Posterior vena cava (tissue), 2 donors: ENCODE measurements at regions not wholly inside any gene's neighbourhood (a gene's known extent, or its start where the extent isn't known, plus 50 kb on each side); places are given as distances from the start of the nearest gene placed in this dataset.
A peak's percentile ranks its signal among the peaks of the same experiment; 100 is the strongest.
"Not testable (repeated sequence)": the region's sequence is repeated elsewhere in the genome, so short reads cannot be mapped to it uniquely, and the experiment has no call there.

Source experiments
- DNase-seq: peaks from one replicate; pipeline ENCODE4 v3.0.0-alpha.2; 2020; ENCODE audit warnings: low spot score
- intact Hi-C, 2 donors: fragments of 100-400 bp; cut with DNase I; formaldehyde crosslinking; loops; one replicate each; pipeline versions ENCODE4 v1.14.1 to v1.14.2; 2022 to 2023
- donor health status: DM: yes; HTN: yes; CAD: no.
- donor health status: DM: yes; HTN: yes; CAD: no.

GRCh38 chr6:12530345-12530744, 186.2 kb upstream of the PHACTR1 start:
- intact Hi-C loops = no loop called here
- no peak for DNase-seq

GRCh38 chr6:12533586-12533985, 183.0 kb upstream of the PHACTR1 start:
- DNase-seq = no peak
- intact Hi-C loops = no loop called here

- DNase-seq = no peak
- intact Hi-C loops = no loop called here
Measured at GRCh38 chr6:12534069-12534853, 182.3 kb upstream of the PHACTR1 start.

- intact Hi-C loops = no loop called here
- DNase-seq = no peak
Measured at GRCh38 chr6:12535586-12536314, 180.8 kb upstream of the PHACTR1 start.

- DNase-seq = no peak
- intact Hi-C loops = no loop called here
Measured at GRCh38 chr6:12536416-12536815, 180.2 kb upstream of the PHACTR1 start.

DNA sequence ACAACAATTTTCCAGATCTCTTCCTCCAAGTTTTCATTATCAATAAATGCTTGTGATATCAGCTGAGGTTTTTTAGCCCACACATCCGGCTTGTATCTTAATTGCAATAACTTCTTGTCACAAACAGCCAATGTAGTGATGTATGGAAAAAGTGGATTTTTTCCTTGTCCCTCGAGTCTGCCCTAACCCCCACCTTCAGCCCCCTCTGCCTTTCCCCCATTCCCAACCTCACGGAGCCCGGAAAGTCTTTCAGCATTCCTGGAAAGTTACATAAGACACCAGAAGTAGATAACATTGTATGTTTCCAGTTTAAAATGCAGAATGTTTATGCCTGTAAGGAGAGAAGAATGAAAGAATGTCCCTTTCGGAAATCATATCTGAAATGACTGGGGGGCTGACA, 179.2 kb upstream of the PHACTR1 start:
- intact Hi-C loops = no loop called here
- no peak for DNase-seq

DNA sequence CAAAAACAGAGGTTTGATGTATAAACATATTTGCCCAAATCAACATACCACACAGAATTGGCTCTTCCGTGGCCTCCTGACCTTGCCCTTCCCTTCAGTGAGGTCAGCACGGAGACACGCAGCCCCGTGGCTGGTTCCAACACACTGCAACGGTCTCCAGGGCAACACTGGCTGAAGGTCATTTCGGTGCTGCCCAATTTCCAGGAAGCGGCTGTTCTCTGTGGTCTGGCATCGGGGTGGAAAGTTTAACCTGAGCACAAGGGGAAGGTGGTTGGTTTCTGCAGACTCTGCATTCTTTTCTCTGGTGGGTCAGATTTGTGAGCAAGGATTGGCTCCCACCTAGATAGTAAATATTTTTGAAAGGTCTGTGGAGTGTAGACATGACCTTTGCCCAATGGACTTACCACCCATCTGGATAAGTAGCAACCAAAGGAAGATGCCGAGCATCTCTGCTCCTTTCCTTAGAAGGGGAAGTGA, 177.6 kb upstream of the PHACTR1 start:
- peak; percentile 87 for DNase-seq

GRCh38 chr6:12542319-12543115, 174.1 kb upstream of the PHACTR1 start:
- DNase-seq, intact Hi-C loops: not testable (repeated sequence)

More for the DNA sequence above, 177.6 kb upstream of the PHACTR1 start:
- intact Hi-C loops = no loop called here

GRCh38 chr6:12543953-12544352, 172.6 kb upstream of the PHACTR1 start:
- intact Hi-C loops = no loop called here
- no peak for DNase-seq

DNA sequence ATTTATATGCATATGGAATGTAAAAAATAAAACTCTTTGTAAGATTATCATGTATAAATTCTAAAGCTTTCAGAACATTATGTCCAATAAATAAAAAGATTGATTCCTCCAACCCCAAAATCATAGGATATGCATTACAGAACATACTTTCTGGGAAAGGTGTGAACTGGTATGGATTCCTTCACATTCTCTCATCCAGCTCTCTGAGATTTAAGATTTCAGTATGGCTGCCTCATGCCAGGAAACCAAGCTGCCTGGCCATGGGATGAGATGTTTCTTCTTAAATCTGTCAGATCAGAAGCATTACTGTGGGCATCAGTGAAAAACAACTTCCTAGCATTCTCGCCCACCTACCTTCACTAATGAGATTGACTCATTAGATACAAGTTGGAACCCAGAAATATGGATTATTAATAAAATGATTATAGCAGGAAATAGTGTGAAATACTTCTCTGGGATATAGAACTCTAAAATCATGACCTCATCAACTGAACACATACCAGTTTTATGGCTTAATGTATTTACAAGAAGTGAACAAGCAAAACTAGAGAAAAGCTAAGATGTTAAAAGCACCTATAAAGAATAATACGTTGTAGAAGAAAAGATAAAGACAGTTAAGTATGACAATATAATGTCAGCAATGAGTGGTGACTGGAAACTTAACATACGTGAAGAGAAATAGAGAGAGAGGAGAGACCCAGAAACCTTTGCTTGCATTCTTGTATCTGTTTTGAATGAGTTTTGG, 171.6 kb upstream of the PHACTR1 start:
- intact Hi-C loops = no loop called here
- DNase-seq = no peak

DNA sequence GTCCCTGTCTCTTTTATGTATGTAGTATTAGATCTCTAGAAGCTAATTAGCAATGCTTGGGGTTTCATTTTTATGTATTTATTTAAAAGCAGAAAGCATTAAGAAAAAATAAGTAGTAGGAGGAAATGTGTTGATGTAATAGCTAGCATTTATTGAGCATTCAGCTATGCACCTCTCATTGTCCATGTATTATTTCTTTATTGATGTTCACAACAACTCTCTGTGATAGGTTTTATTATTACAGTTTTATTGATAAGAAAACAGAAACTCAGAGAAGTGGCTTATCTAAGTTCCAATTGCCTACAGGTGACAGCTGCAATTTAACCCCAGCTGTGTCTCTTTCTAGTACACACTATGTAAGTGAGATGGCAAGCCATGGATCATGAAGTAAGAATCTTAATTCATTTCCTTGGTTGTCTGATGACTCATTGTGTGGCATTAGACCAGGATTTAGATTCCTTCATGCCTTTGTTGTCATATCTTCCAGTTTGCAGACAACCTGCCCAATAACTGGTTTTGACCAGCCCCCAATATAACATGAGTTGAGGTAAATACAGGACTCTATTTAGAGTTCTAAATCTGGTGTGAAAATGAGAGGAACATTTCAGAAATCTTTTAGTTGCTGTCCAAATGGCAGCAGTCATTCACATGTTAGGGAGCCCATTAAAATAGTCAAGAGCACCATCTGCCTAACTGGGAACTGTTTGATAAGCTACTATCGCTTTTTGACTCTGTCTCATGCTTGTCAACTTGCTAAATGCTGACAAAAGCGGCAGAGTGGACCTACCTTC, 170.8 kb upstream of the PHACTR1 start:
- intact Hi-C loops = no loop called here
- DNase-seq = no peak

- DNase-seq = no peak
- intact Hi-C loops = no loop called here
Measured at GRCh38 chr6:12546410-12547002, 170.1 kb upstream of the PHACTR1 start.

DNA sequence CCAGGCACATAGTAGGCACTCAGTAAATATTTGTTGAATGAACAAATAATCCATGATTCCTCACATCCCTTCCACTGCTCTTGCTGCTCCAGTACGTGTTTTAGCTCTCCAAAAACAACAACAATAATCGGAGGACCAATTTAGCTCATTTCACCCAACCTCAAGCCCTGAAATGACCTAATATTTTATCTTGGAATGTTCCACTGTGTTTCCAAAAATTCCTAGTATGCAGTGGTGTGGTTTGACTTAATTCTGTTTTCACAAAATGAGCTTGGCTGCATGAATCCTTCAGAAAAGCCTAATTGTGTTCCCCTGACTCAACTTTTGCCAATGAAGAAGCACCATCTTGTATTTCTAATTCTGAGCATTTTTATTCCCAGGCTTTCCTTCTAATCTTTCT, 168.0 kb upstream of the PHACTR1 start:
- intact Hi-C loops = no loop called here
- DNase-seq = no peak

DNA sequence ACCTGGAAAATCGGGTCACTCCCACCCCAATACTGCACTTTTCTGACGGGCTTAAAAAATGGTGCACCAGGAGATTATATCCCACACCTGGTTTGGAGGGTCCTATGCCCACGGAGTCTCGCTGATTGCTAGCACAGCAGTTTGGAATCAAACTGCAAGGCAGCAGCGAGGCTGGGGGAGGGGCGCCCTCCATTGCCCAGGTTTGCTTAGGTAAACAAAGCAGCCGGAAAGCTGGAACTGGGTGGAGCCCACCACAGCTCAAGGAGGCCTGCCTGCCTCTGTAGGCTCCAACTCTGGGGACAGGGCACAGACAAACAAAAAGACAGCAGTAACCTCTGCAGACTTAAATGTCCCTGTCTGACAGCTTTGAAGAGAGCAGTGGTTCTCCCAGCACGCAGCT, 167.1 kb upstream of the PHACTR1 start:
- DNase-seq, intact Hi-C loops: not testable (repeated sequence)

DNA sequence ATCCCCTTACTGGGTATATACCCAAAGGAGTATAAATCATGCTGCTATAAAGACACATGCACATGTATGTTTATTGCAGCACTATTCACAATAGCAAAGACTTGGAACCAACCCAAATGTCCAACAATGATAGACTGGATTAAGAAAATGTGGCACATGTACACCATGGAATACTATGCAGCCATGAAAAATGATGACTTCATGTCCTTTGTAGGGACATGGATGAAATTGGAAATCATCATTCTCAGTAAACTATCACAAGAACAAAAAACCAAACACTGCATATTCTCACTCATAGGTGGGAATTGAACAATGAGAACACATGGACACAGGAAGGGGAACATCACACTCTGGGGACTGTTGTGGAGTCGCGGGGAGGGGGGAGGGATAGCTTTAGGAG, 161.7 kb upstream of the PHACTR1 start:
- intact Hi-C loops, DNase-seq: not testable (repeated sequence)

GRCh38 chr6:12555267-12555666, 161.3 kb upstream of the PHACTR1 start:
- intact Hi-C loops = no loop called here
- DNase-seq = no peak

GRCh38 chr6:12555781-12556180, 160.8 kb upstream of the PHACTR1 start:
- intact Hi-C loops = no loop called here
- DNase-seq = no peak

DNA sequence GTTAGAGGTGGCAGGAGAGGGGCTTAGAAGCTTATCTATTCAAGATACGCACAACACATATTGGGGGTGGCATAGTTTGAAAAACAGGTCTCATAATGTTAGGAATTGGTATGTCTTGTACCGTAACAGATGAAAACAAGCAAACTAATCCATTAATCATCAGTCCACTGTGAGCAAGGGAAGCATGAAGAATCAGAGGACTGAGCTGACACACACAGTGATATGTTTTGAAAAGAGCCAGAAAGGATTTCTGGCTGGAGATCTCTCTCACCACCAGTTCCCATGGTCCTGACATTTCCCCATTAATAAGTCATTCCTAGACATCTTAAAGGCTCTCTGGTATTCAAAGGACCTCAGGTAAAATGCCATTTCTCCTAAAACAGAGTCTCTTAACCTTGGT, 158.8 kb upstream of the PHACTR1 start:
- intact Hi-C loops = no loop called here
- no peak for DNase-seq
